GM23338 (cell line): ENCODE measurements at regions not wholly inside any gene's neighbourhood (a gene's known extent, or its start where the extent isn't known, plus 50 kb on each side); places are given as distances from the start of the nearest gene placed in this dataset.

ENCODE experiments used
- ATAC-seq: fragments of 200-7000 bp; cut with Tn5 transposase; 3 replicates; pipeline ENCODE4 v1.9.1; 2020
- DNase-seq: peaks from one replicate; pipeline ENCODE4 v3.0.0-alpha.2; 2015; ENCODE audit warnings: low spot score
- H2AFZ ChIP-seq: fragments of 200-600 bp; sonication (generic); 2 replicates; pipeline ENCODE4 v1.8.0; 2016; ENCODE audit warnings: antibody characterized with exemption, mild to moderate bottlenecking, moderate library complexity
- H3F3A ChIP-seq: fragments of 200-600 bp; sonication (generic); replicated peaks from 2 replicates; pipeline ENCODE4 v1.8.0; 2017; ENCODE audit warnings: antibody characterized with exemption, mixed run types, low read depth
- H3K27ac ChIP-seq: fragments of 200-600 bp; sonication (generic); 2 replicates; pipeline ENCODE4 v1.6.1; 2016; ENCODE audit warnings: low read depth
- H3K27me3 ChIP-seq: fragments of 200-600 bp; sonication (generic); 2 replicates; pipeline ENCODE4 v1.8.0; 2016; ENCODE audit warnings: mild to moderate bottlenecking, mixed run types, moderate library complexity; ENCODE audit not compliant: insufficient read depth
- H3K36me3 ChIP-seq: fragments of 200-600 bp; sonication (generic); 2 replicates; pipeline ENCODE4 v1.8.0; 2016; ENCODE audit warnings: mild to moderate bottlenecking; ENCODE audit not compliant: insufficient read depth
- H3K4me1 ChIP-seq: fragments of 200-600 bp; sonication (generic); 2 replicates; pipeline ENCODE4 v1.8.0; 2016; ENCODE audit warnings: mild to moderate bottlenecking, moderate library complexity; ENCODE audit not compliant: insufficient read depth
- H3K4me2 ChIP-seq: fragments of 200-600 bp; sonication (generic); 2 replicates; pipeline ENCODE4 v1.7.1; 2017; ENCODE audit warnings: mixed run types
- H3K4me3 ChIP-seq: fragments of 200-600 bp; sonication (generic); 2 replicates; pipeline ENCODE4 v1.6.1; 2016; ENCODE audit warnings: mixed run types
- H3K79me2 ChIP-seq: fragments of 200-600 bp; sonication (generic); replicated peaks from 2 replicates; pipeline ENCODE4 v1.8.0; 2017; ENCODE audit warnings: mild to moderate bottlenecking; ENCODE audit not compliant: insufficient read depth
- H3K9me2 ChIP-seq: fragments of 200-600 bp; sonication (generic); 2 replicates; pipeline ENCODE4 v1.8.0; 2017; ENCODE audit not compliant: insufficient read depth
- H4K20me1 ChIP-seq: fragments of 200-600 bp; sonication (generic); replicated peaks from 2 replicates; pipeline ENCODE4 v1.8.0; 2017; ENCODE audit warnings: mild to moderate bottlenecking; ENCODE audit not compliant: insufficient read depth
- H3K27ac Mint-ChIP-seq: 2 replicates; pipeline ENCODE4 v1.8.0; 2020; ENCODE audit warnings: inconsistent platforms, mild to moderate bottlenecking, moderate library complexity, mixed read lengths
- H3K27me3 Mint-ChIP-seq: 3 replicates; pipeline ENCODE4 v1.8.0; 2022; ENCODE audit warnings: low read depth, mild to moderate bottlenecking, moderate library complexity, mixed read lengths, inconsistent platforms; ENCODE audit not compliant: insufficient read depth, poor library complexity
- H3K36me3 Mint-ChIP-seq: 3 replicates; pipeline ENCODE4 v1.8.0; 2021; ENCODE audit warnings: low read depth, mild to moderate bottlenecking, inconsistent platforms, moderate library complexity, mixed read lengths
- H3K4me1 Mint-ChIP-seq: 3 replicates; pipeline ENCODE4 v1.8.0; 2020; ENCODE audit warnings: mild to moderate bottlenecking, inconsistent platforms, mixed read lengths
- H3K4me3 Mint-ChIP-seq: 3 replicates; pipeline ENCODE4 v1.8.0; 2021; ENCODE audit warnings: moderate library complexity, mild to moderate bottlenecking, inconsistent platforms, mixed read lengths
- H3K9me3 Mint-ChIP-seq: 3 replicates; pipeline ENCODE4 v1.8.0; 2020; ENCODE audit warnings: moderate library complexity, mild to moderate bottlenecking, inconsistent platforms, mixed read lengths
- CREB1 ChIP-seq: fragments of 250-450 bp; sonication (Bioruptor Pico); IDR thresholded peaks from 2 replicates; pipeline ENCODE4 v1.5.0; 2020; ENCODE audit warnings: low read depth, mild to moderate bottlenecking, moderate library complexity
- EZH2 ChIP-seq: fragments of 200-600 bp; sonication (generic); IDR thresholded peaks from one replicate; pipeline ENCODE4 v1.8.0; 2017; ENCODE audit warnings: antibody characterized with exemption, mild to moderate bottlenecking, low read depth; ENCODE audit not compliant: unreplicated experiment
- EZH2phosphoT487 ChIP-seq: fragments of 200-600 bp; sonication (generic); IDR thresholded peaks from one replicate; pipeline ENCODE4 v1.8.1; 2018; ENCODE audit warnings: antibody characterized with exemption; ENCODE audit not compliant: unreplicated experiment
- JUNB ChIP-seq: IDR thresholded peaks from one replicate; pipeline ENCODE4 v1.6.1; 2016; ENCODE audit warnings: antibody characterized with exemption; ENCODE audit not compliant: unreplicated experiment
- POLR2AphosphoS5 ChIP-seq: IDR thresholded peaks from 2 replicates; pipeline ENCODE4 v1.6.1; 2016; ENCODE audit warnings: antibody characterized with exemption, low read depth
- REST ChIP-seq: IDR thresholded peaks from one replicate; pipeline ENCODE4 v1.6.1; 2018; ENCODE audit warnings: antibody characterized with exemption; ENCODE audit not compliant: unreplicated experiment
- ZNF114 ChIP-seq: fragments of 250-450 bp; sonication (Bioruptor Pico); IDR thresholded peaks from 2 replicates; pipeline ENCODE4 v1.5.0; 2020; ENCODE audit warnings: mild to moderate bottlenecking, moderate library complexity
- ZNF331 ChIP-seq: fragments of 250-450 bp; sonication (Bioruptor Pico); IDR thresholded peaks from 2 replicates; pipeline ENCODE4 v1.5.0; 2020; ENCODE audit warnings: low read depth, mild to moderate bottlenecking, moderate library complexity
- TF ChIP-seq, protein P1 (sequence below): IDR thresholded peaks from 2 replicates; pipeline ENCODE4 v1.6.1; 2016; ENCODE audit warnings: antibody characterized with exemption
- TF ChIP-seq, protein P2 (sequence below), 2 experiments: fragments of 200-600 bp in 1 of 2; sonication (generic) in 1 of 2; conservative IDR thresholded peaks; 2 replicates each; pipeline versions ENCODE4 v1.5.1 to v1.6.1; 2016 to 2017; ENCODE audit warnings: antibody characterized with exemption in 2 of 2, low read depth in 2 of 2, mild to moderate bottlenecking in 2 of 2, moderate library complexity in 1 of 2

GRCh38 chr6:9494864-9495263, 920.0 kb downstream of the TFAP2A start:
- ATAC-seq, result no peak
- peaks cover 3% of the 10 kb centered on the region; the same call in 1 of the 3 replicates for H3K4me1 Mint-ChIP-seq
- no peak overlapping the region for H3K27ac ChIP-seq
- H3F3A ChIP-seq, result no peaks in the 10 kb centered on the region
- no peaks in the 10 kb centered on the region for H4K20me1 ChIP-seq
- no peak overlapping the region for H3K27ac Mint-ChIP-seq
- no peak for TF ChIP-seq ZNF114 (CRISPR knock-in tag)
- TF ChIP-seq REST, result no peak
- TF ChIP-seq ZNF331 (CRISPR knock-in tag), result no peak
- TF ChIP-seq, protein P1, sequence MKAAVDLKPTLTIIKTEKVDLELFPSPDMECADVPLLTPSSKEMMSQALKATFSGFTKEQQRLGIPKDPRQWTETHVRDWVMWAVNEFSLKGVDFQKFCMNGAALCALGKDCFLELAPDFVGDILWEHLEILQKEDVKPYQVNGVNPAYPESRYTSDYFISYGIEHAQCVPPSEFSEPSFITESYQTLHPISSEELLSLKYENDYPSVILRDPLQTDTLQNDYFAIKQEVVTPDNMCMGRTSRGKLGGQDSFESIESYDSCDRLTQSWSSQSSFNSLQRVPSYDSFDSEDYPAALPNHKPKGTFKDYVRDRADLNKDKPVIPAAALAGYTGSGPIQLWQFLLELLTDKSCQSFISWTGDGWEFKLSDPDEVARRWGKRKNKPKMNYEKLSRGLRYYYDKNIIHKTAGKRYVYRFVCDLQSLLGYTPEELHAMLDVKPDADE, result no peak
- H3K4me3 Mint-ChIP-seq, result no peak overlapping the region
- H3K9me2 ChIP-seq, result 0 out of 2 replicates have a peak, but pooled peaks cover 5% of the 10 kb centered on the region
- no peaks in the 10 kb centered on the region for H3K4me1 ChIP-seq
- H3K27me3 ChIP-seq, result no peaks in the 10 kb centered on the region
- no peak overlapping the region for H3K4me2 ChIP-seq
- 0 out of 3 replicates have a peak, but pooled peaks cover 4% of the 10 kb centered on the region for H3K9me3 Mint-ChIP-seq
- H3K27me3 Mint-ChIP-seq, result no peaks in the 10 kb centered on the region
- no peak for DNase-seq
- H2AFZ ChIP-seq, result no peak overlapping the region
- no peak overlapping the region for H3K4me3 ChIP-seq
- no peaks in the 10 kb centered on the region for H3K79me2 ChIP-seq
- no peaks in the 10 kb centered on the region for H3K36me3 ChIP-seq
- no peaks in the 10 kb centered on the region for H3K36me3 Mint-ChIP-seq

GRCh38 chr6:9492790-9493189, 922.1 kb downstream of the TFAP2A start:
- peaks cover 3% of the 10 kb centered on the region; the same call in 1 of the 3 replicates for H3K4me1 Mint-ChIP-seq
- H3K27ac Mint-ChIP-seq, result no peak overlapping the region
- Histone ChIP-seq H2AFZ (no peak overlapping the region), H3K36me3 (no peaks in the 10 kb centered on the region), H3K79me2 (no peaks in the 10 kb centered on the region), H3K4me3 (no peak overlapping the region), H3K4me2 (no peak overlapping the region), H3F3A (no peaks in the 10 kb centered on the region), H3K4me1 (no peaks in the 10 kb centered on the region), H3K27ac (no peak overlapping the region), H4K20me1 (no peaks in the 10 kb centered on the region), H3K27me3 (no peaks in the 10 kb centered on the region), H3K9me2 (0 out of 2 replicates have a peak, but pooled peaks cover 3% of the 10 kb centered on the region)
- DNase-seq (no peak), ATAC-seq (no peak)
- no peak overlapping the region for H3K4me3 Mint-ChIP-seq
- H3K36me3 Mint-ChIP-seq, result no peaks in the 10 kb centered on the region
- 0 out of 3 replicates have a peak, but pooled peaks cover 4% of the 10 kb centered on the region for H3K9me3 Mint-ChIP-seq
- H3K27me3 Mint-ChIP-seq, result no peaks in the 10 kb centered on the region
- TF ChIP-seq JUNB (no peak), CREB1 (no peak), ZNF331 (CRISPR knock-in tag) (no peak), ZNF114 (CRISPR knock-in tag) (no peak), REST (no peak), EZH2phosphoT487 (no peak), POLR2AphosphoS5 (no peak), EZH2 (no peak)
- TF ChIP-seq, protein P2, sequence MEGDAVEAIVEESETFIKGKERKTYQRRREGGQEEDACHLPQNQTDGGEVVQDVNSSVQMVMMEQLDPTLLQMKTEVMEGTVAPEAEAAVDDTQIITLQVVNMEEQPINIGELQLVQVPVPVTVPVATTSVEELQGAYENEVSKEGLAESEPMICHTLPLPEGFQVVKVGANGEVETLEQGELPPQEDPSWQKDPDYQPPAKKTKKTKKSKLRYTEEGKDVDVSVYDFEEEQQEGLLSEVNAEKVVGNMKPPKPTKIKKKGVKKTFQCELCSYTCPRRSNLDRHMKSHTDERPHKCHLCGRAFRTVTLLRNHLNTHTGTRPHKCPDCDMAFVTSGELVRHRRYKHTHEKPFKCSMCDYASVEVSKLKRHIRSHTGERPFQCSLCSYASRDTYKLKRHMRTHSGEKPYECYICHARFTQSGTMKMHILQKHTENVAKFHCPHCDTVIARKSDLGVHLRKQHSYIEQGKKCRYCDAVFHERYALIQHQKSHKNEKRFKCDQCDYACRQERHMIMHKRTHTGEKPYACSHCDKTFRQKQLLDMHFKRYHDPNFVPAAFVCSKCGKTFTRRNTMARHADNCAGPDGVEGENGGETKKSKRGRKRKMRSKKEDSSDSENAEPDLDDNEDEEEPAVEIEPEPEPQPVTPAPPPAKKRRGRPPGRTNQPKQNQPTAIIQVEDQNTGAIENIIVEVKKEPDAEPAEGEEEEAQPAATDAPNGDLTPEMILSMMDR (conservative IDR thresholded peaks at IDR 0.05; ENCODE audit: low read depth in 2 of 2), result no peak
